ENCODE measurements at regions not wholly inside any gene's neighbourhood (a gene's known extent, or its start where the extent isn't known, plus 50 kb on each side); places are given as distances from the start of the nearest gene placed in this dataset.
"Not testable (repeated sequence)": the region's sequence is repeated elsewhere in the genome, so short reads cannot be mapped to it uniquely, and the experiment has no call there.

DNA sequence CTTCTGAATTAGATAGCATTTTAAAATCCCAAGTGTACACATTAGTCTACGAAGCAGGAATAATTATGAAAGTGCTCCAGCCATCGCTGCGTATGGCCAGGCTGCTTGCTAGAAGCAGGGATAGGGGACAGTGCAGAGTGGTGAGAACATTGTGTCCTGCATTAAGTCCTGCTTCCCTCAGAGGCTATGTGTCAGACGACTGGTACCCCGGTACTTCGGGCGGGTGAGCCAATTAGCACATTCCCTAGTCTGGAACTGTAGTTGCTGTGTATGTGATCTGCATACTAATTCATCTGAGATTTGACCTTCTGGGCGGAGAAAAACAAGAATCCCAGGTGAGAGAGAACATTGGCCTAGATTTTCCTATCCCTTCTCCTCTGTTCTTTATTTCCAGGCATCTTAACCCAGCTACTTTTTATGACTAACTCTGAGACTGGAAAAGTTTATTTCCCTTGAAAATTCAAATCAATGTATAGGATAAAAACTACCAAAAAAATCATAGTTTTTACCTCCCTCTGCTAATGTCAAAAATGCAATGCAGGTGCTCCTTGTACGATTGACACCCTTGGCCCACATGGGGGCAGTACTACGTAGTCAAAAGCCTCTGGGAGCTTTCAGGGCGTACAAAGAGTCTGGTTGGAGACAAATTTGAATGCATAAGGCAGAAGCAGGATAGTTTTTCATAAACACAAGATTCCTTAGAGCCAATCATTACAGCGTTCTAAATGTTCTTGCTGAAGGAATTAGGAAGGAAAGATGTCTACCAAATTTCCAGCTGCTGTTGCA is 764.3 kb downstream of the NOVA1 start:
- H3K4me3 Mint-ChIP-seq (ENCODE audit: unreplicated experiment): no peak overlapping the region
- H3K9me3 Mint-ChIP-seq (ENCODE audit: unreplicated experiment): no peaks in the 10 kb centered on the region
- no peaks in the 10 kb centered on the region for H3K27me3 Mint-ChIP-seq (ENCODE audit: unreplicated experiment)
- H3K27ac Mint-ChIP-seq (ENCODE audit: unreplicated experiment): no peak overlapping the region
- H3K4me1 Mint-ChIP-seq (ENCODE audit: unreplicated experiment): no peaks in the 10 kb centered on the region
- peak; percentile 62 for DNase-seq (ENCODE audit: low spot score)
- H3K36me3 Mint-ChIP-seq (ENCODE audit: low read depth, unreplicated experiment): no peaks in the 10 kb centered on the region
- TF ChIP-seq, protein P1, sequence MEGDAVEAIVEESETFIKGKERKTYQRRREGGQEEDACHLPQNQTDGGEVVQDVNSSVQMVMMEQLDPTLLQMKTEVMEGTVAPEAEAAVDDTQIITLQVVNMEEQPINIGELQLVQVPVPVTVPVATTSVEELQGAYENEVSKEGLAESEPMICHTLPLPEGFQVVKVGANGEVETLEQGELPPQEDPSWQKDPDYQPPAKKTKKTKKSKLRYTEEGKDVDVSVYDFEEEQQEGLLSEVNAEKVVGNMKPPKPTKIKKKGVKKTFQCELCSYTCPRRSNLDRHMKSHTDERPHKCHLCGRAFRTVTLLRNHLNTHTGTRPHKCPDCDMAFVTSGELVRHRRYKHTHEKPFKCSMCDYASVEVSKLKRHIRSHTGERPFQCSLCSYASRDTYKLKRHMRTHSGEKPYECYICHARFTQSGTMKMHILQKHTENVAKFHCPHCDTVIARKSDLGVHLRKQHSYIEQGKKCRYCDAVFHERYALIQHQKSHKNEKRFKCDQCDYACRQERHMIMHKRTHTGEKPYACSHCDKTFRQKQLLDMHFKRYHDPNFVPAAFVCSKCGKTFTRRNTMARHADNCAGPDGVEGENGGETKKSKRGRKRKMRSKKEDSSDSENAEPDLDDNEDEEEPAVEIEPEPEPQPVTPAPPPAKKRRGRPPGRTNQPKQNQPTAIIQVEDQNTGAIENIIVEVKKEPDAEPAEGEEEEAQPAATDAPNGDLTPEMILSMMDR (IDR thresholded peaks at IDR 0.05; ENCODE audit: unreplicated experiment): peak; percentile 6

DNA sequence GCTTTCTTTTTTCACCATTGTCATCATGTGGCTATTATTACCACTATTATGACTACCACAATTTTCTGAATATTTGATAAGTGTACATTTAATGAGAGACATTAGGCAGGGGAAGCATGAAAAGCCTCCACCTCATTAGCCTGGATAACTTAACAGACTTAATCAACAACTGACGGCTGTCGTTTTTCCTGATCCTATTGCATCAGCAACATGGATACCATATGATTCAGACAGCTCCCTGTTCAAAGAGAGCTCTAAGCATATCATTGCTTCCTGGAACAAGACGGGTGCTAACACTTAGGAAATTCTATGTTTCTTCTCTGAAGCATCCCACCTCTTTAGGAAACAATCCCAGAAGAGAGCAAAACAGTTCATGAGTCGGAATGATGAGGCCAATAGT is 765.2 kb downstream of the NOVA1 start:
- no peak overlapping the region for H3K4me3 Mint-ChIP-seq (ENCODE audit: unreplicated experiment)
- H3K9me3 Mint-ChIP-seq (ENCODE audit: unreplicated experiment): no peaks in the 10 kb centered on the region
- H3K36me3 Mint-ChIP-seq (ENCODE audit: low read depth, unreplicated experiment): no peaks in the 10 kb centered on the region
- H3K27ac Mint-ChIP-seq (ENCODE audit: unreplicated experiment): no peak overlapping the region
- TF ChIP-seq, protein P1 (IDR thresholded peaks at IDR 0.05; ENCODE audit: unreplicated experiment): no peak
- H3K4me1 Mint-ChIP-seq (ENCODE audit: unreplicated experiment): no peaks in the 10 kb centered on the region
- no peak for DNase-seq (ENCODE audit: low spot score)
- H3K27me3 Mint-ChIP-seq (ENCODE audit: unreplicated experiment): no peaks in the 10 kb centered on the region

DNA sequence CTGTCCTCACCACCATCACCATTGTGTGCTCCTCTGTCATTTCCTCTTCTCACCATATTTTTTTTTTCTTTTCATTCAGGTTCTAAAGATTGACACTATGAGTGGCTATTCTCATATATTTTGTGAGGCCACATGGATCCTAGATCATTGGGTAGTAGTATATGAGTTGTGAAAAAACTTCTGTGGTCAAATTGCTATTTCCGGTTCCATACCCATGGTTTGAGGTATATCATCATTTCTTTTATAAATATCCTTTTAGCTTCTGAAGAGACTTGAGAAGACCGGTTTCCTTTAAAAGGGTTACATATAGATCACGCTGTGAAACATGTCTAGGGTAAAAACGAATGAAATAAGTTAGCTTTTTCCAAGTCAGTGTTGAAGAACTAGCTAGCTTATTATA is 769.3 kb downstream of the NOVA1 start:
- no peak for DNase-seq (ENCODE audit: low spot score)
- Mint-ChIP-seq H3K27me3 (ENCODE audit: unreplicated experiment) (no peaks in the 10 kb centered on the region), H3K27ac (ENCODE audit: unreplicated experiment) (no peak overlapping the region), H3K4me1 (ENCODE audit: unreplicated experiment) (no peaks in the 10 kb centered on the region), H3K9me3 (ENCODE audit: unreplicated experiment) (no peaks in the 10 kb centered on the region), H3K36me3 (ENCODE audit: low read depth, unreplicated experiment) (no peaks in the 10 kb centered on the region), H3K4me3 (ENCODE audit: unreplicated experiment) (no peak overlapping the region)
- TF ChIP-seq, protein P1 (IDR thresholded peaks at IDR 0.05; ENCODE audit: unreplicated experiment): no peak

DNA sequence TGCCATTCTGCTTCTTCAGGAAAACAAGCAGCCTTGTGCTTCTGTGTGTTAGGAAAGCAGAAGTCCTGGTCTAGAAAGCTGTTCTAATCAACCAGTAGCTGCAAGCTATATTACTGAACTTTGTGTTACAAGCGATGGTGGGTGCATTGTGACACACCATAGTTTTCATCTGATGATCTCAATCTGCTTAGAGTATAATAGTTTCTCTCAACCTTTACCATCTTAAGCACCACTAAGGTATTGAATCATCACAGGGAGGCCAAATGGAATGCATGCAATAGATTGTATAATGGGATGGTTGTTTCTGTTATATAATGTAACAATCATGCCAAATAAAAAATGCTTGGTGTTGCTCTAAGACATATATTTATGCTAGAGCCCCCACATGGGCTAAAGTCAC is 771.7 kb downstream of the NOVA1 start:
- Mint-ChIP-seq H3K9me3 (ENCODE audit: unreplicated experiment) (no peaks in the 10 kb centered on the region), H3K4me1 (ENCODE audit: unreplicated experiment) (no peaks in the 10 kb centered on the region), H3K27me3 (ENCODE audit: unreplicated experiment) (no peaks in the 10 kb centered on the region), H3K27ac (ENCODE audit: unreplicated experiment) (no peak overlapping the region), H3K4me3 (ENCODE audit: unreplicated experiment) (no peak overlapping the region), H3K36me3 (ENCODE audit: low read depth, unreplicated experiment) (no peaks in the 10 kb centered on the region)
- TF ChIP-seq, protein P1 (IDR thresholded peaks at IDR 0.05; ENCODE audit: unreplicated experiment): no peak
- DNase-seq (ENCODE audit: low spot score): no peak

DNA sequence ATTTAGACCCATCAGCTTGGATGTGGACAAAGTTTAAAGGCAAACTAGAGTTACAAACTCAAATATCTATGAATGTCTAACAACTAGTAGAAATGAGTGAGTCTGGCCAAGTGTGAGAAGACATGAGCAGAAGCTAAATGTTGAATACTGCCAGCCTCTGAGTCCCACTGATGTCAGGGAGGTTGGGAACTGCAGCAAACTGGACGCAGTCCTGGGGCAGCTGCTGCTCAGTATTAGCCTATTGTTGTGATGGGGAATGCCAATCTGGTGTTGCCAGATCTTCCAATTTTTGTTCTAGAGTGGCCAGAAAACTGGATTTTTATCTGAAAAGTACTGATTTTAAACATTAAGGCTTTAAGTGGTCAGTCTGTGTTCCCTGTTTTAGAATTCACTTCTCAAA is 770.4 kb upstream of the STXBP6 start:
- Mint-ChIP-seq H3K9me3 (ENCODE audit: unreplicated experiment) (no peaks in the 10 kb centered on the region), H3K36me3 (ENCODE audit: low read depth, unreplicated experiment) (no peaks in the 10 kb centered on the region), H3K27me3 (ENCODE audit: unreplicated experiment) (no peaks in the 10 kb centered on the region), H3K27ac (ENCODE audit: unreplicated experiment) (no peak overlapping the region), H3K4me1 (ENCODE audit: unreplicated experiment) (no peaks in the 10 kb centered on the region), H3K4me3 (ENCODE audit: unreplicated experiment) (no peak overlapping the region)
- no peak for DNase-seq (ENCODE audit: low spot score)
- TF ChIP-seq, protein P1 (IDR thresholded peaks at IDR 0.05; ENCODE audit: unreplicated experiment): no peak

DNA sequence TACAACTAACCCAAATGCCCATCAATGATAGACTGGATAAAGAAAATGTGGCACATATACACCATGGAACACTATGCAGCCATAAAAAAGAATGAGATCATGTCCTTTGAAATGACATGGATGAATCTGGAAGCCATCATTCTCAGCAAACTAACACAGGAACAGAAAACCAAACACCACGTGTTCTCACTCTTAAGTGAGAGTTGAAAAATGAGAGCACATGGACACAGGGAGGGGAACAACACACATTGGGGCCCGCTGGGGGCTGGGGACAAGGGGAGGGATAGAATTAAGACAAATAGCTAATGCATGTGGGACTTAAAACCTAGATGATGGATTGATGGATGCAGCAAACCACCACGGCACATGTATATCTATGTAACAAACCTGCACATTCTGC is 764.7 kb upstream of the STXBP6 start:
- not testable (repeated sequence) for H3K9me3 Mint-ChIP-seq (ENCODE audit: unreplicated experiment); H3K27me3 Mint-ChIP-seq (ENCODE audit: unreplicated experiment); H3K4me3 Mint-ChIP-seq (ENCODE audit: unreplicated experiment); DNase-seq (ENCODE audit: low spot score); H3K27ac Mint-ChIP-seq (ENCODE audit: unreplicated experiment); H3K36me3 Mint-ChIP-seq (ENCODE audit: low read depth, unreplicated experiment); H3K4me1 Mint-ChIP-seq (ENCODE audit: unreplicated experiment)

All from endothelial cell (in vitro differentiated cells).